Ovary (tissue), 7 donors: ENCODE measurements at regions not wholly inside any gene's neighbourhood (a gene's known extent, or its start where the extent isn't known, plus 50 kb on each side); places are given as distances from the start of the nearest gene placed in this dataset.

Experiments
- DNase-seq, 5 donors: peaks; one replicate each; pipeline ENCODE4 v3.0.0-alpha.2; 2019 to 2020
- H3K27ac ChIP-seq, 2 donors: fragments of 200-600 bp; one replicate each; pipeline versions ENCODE4 v1.5.1 to v1.8.0; 2019 to 2022
- H3K27me3 ChIP-seq: fragments of 200-600 bp; one replicate; pipeline ENCODE4 v1.8.0; 2022
- H3K36me3 ChIP-seq: fragments of 200-600 bp; sonication (generic); one replicate; pipeline ENCODE4 v1.5.1; 2019
- H3K4me1 ChIP-seq: one replicate; pipeline ENCODE4 v1.8.1; 2013; ENCODE audit warnings: mild to moderate bottlenecking, moderate library complexity; ENCODE audit not compliant: insufficient read depth
- H3K4me3 ChIP-seq: fragments of 200-600 bp; sonication (generic); one replicate; pipeline ENCODE4 v1.5.1; 2017
- H3K9me3 ChIP-seq, 2 donors: fragments of 200-600 bp in 1 of 2; sonication (generic) in 1 of 2; one replicate each; pipeline versions ENCODE4 v1.5.1 to v1.8.1; 2013 to 2019; ENCODE audit warnings: mild to moderate bottlenecking in 1 of 2, moderate library complexity in 1 of 2
- EP300 ChIP-seq: sonication (generic); formaldehyde crosslinking; IDR thresholded peaks from one replicate; pipeline ENCODE4 v1.6.1; 2017; ENCODE audit warnings: antibody characterized with exemption
- POLR2A ChIP-seq: fragments of 450-650 bp; IDR thresholded peaks from one replicate; pipeline ENCODE4 v1.6.1; 2017; ENCODE audit warnings: antibody characterized with exemption, mild to moderate bottlenecking, moderate library complexity
- WGBS, 3 donors: extraction: QIAGEN DNeasy Blood & Tissue Kit in 1 of 3; methylation state at CpG; one replicate each; pipeline versions ENCODE4 v1.1.5 to v1.1.7; 2013 to 2017; 5-methylcytosine and 5-hydroxymethylcytosine counted together
- intact Hi-C, 4 donors: fragments of 100-400 bp; cut with DNase I; formaldehyde crosslinking; loops; one replicate each; pipeline versions ENCODE4 v1.11.0 to v1.15.1; 2022 to 2023
- TF ChIP-seq, protein P1 (sequence below), 3 donors: fragments of 450-650 bp in 2 of 3; fragments of 200-600 bp in 1 of 3; IDR thresholded peaks; one replicate each; pipeline versions ENCODE4 v1.5.1 to v1.8.0; 2016 to 2022; ENCODE audit warnings: antibody characterized with exemption in 3 of 3, mild to moderate bottlenecking in 1 of 3
- donor health status: DM: no; HTN: no; CAD: no; lungs with moderate emphysema.
- donor health status: DM: no; HTN: no; CAD: no.
- donor health status: Bipolar disorder and iron deficiency.
- donor health status: DM: no; HTN: no; CAD: no.
- donor health status: DM: yes; HTN: yes; CAD: no.

DNA sequence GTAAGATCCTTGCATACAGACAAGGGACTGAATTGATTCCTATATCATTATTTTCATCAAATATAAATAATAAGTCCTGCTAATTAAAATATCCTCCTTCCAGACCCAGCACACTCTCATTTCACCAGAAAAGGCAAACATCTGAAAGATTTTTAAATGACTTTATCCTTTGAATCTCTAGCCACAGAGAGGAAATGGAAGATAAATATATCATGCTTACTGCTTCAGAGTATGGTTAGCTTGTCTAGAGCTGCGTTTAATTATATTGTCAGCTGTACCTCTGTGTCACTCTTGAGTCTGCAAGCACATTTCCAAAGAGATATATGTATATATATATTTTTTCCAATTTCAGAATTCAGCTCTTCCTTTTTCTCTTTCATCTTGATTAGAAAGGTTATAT is 232.7 kb downstream of the TRIB2 start:
- Histone ChIP-seq H3K27me3 (no peaks in the 10 kb centered on the region), H3K4me1 (no peaks in the 10 kb centered on the region), H3K36me3 (no peaks in the 10 kb centered on the region), H3K9me3 (no peaks in the 10 kb centered on the region), H3K4me3 (no peak overlapping the region), H3K27ac (no peak overlapping the region)
- TF ChIP-seq POLR2A (no peak), EP300 (no peak)
- TF ChIP-seq, protein P1, sequence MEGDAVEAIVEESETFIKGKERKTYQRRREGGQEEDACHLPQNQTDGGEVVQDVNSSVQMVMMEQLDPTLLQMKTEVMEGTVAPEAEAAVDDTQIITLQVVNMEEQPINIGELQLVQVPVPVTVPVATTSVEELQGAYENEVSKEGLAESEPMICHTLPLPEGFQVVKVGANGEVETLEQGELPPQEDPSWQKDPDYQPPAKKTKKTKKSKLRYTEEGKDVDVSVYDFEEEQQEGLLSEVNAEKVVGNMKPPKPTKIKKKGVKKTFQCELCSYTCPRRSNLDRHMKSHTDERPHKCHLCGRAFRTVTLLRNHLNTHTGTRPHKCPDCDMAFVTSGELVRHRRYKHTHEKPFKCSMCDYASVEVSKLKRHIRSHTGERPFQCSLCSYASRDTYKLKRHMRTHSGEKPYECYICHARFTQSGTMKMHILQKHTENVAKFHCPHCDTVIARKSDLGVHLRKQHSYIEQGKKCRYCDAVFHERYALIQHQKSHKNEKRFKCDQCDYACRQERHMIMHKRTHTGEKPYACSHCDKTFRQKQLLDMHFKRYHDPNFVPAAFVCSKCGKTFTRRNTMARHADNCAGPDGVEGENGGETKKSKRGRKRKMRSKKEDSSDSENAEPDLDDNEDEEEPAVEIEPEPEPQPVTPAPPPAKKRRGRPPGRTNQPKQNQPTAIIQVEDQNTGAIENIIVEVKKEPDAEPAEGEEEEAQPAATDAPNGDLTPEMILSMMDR (IDR thresholded peaks at IDR 0.05) = no peak
- DNase-seq = no peak
- intact Hi-C loops = no loop called here
- 79 to 91% (median 85%) methylated on average over 1 of the region's 1 CpG for WGBS, 3 donors

DNA sequence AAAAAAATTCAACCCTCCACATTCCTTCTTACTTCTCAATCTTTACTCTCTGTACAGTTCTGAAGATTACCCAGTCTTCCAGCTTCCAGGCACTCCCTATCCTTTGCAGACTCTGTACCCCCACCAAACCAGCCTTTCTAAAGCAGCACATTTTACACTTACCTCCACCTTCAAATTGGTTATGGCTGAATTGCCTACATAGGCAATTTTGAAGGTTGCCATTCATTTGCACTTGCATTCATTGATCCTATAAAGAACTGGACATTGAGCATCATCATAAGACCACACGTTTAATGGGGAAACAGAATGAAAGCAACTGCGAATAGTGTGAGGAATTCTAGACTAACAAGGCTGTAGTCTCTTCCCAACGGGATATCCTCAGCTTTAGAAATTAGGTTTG is 233.4 kb downstream of the TRIB2 start:
- H3K4me1 ChIP-seq = no peaks in the 10 kb centered on the region
- no peaks in the 10 kb centered on the region for H3K27me3 ChIP-seq
- H3K27ac ChIP-seq = no peak overlapping the region
- no peak for DNase-seq
- no peaks in the 10 kb centered on the region for H3K9me3 ChIP-seq
- no peak for TF ChIP-seq EP300
- TF ChIP-seq, protein P1 (IDR thresholded peaks at IDR 0.05) = no peak
- TF ChIP-seq POLR2A = no peak
- H3K4me3 ChIP-seq = no peak overlapping the region
- no peaks in the 10 kb centered on the region for H3K36me3 ChIP-seq
- intact Hi-C loops = no loop called here
- WGBS, 3 donors = 94 to 97% (median 95%) methylated on average over 3 of the region's 3 CpGs

DNA sequence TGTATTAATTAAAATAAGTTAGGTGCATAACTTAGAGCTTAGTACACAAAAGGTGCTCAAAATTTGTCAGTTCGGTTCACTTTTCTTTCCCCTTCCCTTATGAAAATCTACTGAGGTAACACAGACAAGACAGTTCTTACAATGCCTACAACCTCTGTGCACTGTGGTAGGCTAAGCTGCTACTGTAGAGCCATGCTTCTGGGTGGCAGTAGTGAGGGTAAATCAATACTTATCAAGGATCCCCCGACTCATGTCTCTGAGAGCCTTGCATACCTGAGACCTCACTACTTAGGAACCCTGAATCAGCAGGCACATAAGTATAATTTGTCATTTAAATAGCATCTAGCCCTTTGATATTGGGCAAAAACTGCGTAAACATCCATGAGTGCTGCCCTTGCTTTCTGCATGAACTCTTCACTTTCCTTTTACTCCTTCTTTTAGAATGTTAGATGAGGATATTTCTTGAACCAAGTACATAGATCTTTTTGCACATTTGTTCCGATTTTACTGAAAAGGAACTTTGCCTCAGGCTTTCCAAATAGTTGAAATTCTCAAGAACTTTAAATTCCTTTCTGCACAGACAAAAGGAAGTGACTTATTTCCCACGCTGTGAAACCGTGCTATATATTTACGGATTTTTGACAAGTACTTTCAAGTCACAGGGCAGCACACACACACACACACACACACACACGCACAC is 234.4 kb downstream of the TRIB2 start:
- no peak for DNase-seq
- H3K27ac ChIP-seq = no peak overlapping the region
- no peaks in the 10 kb centered on the region for H3K27me3 ChIP-seq
- H3K4me1 ChIP-seq = no peaks in the 10 kb centered on the region
- H3K36me3 ChIP-seq = no peaks in the 10 kb centered on the region
- H3K4me3 ChIP-seq = no peak overlapping the region
- H3K9me3 ChIP-seq = no peaks in the 10 kb centered on the region
- intact Hi-C loops = no loop called here
- WGBS, 3 donors = 38 to 45% (median 42%) methylated on average over 8 of the region's 8 CpGs
- no peak for TF ChIP-seq EP300

DNA sequence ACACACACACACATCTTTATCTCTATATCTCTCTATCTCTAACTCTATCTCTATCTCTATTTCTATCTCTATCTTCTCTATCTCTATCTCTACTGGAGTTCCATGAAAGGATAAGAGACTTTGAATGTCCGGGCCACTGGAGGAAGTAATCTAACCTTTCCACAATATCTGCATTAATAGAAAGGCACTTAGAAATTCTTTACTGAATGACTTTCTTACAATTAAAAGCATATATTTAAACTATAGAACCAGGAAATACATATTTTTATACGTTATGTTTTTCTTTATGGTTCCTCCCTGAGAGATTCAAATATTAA is 234.9 kb downstream of the TRIB2 start:
- H3K4me1 ChIP-seq = no peaks in the 10 kb centered on the region
- intact Hi-C loops = no loop called here
- H3K4me3 ChIP-seq = no peak overlapping the region
- no peaks in the 10 kb centered on the region for H3K36me3 ChIP-seq
- DNase-seq = no peak
- no peaks in the 10 kb centered on the region for H3K27me3 ChIP-seq
- no peaks in the 10 kb centered on the region for H3K9me3 ChIP-seq
- WGBS, 3 donors = 47 to 65% (median 50%) methylated on average over 2 of the region's 2 CpGs
- TF ChIP-seq EP300 (no peak), POLR2A (no peak)
- TF ChIP-seq, protein P1 (IDR thresholded peaks at IDR 0.05) = no peak
- no peak overlapping the region for H3K27ac ChIP-seq

DNA sequence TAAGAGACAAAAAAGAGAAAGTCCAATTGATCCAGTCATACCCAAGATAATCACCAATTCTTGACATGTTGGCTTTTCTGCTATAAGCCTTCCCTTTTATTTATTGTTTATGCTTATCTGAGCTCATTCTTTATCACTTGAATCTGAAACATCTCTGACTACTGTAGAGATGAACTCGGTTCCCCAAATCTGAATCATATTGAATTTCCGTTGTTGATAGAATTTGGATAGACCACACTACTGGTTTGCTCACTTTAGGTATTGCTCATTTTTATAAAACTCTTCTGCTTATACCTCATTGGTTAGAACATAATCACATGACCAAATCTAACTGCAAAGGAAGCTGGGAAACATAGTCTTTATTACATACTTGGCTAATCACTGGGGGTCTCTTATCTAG is 236.9 kb downstream of the TRIB2 start:
- H3K9me3 ChIP-seq = no peaks in the 10 kb centered on the region
- 93 to 97% (median 95%) methylated on average over 2 of the region's 2 CpGs for WGBS, 3 donors
- intact Hi-C loops = no loop called here
- H3K4me1 ChIP-seq = no peaks in the 10 kb centered on the region
- H3K27ac ChIP-seq = no peak overlapping the region
- no peak overlapping the region for H3K4me3 ChIP-seq
- TF ChIP-seq, protein P1 (IDR thresholded peaks at IDR 0.05) = no peak
- TF ChIP-seq EP300 (no peak), POLR2A (no peak)
- DNase-seq = no peak
- no peaks in the 10 kb centered on the region for H3K36me3 ChIP-seq
- no peaks in the 10 kb centered on the region for H3K27me3 ChIP-seq
